GM18861 (cell line): ENCODE measurements at regions not wholly inside any gene's neighbourhood (a gene's known extent, or its start where the extent isn't known, plus 50 kb on each side); places are given as distances from the start of the nearest gene placed in this dataset.
"Not testable (repeated sequence)": the region's sequence is repeated elsewhere in the genome, so short reads cannot be mapped to it uniquely, and the experiment has no call there.

Source experiments
- ATAC-seq: cut with Tn5 transposase; IDR thresholded peaks from one replicate; pipeline ENCODE4 v1.9.1; 2021; ENCODE audit not compliant: unreplicated experiment

DNA sequence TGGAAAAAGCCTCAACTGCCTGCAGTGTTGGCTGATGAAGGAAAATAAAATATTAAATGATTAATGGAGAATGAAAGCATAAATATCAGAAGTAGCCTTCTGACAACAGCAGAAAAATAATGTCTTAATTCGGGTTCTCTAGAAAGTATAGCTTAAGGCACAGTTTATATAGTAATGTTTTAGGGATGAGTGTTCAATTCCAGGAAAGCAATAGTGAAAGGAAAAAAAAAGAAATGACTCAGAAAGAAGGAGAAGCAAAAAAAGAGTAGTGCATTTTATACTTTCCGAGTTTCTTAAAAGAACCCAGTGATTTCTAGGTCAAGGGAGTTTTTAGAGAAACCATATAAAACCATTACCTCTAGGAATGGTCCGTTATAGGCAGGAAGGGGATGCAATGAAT is 137.3 kb downstream of the HTR1B start:
- ATAC-seq = no peak

DNA sequence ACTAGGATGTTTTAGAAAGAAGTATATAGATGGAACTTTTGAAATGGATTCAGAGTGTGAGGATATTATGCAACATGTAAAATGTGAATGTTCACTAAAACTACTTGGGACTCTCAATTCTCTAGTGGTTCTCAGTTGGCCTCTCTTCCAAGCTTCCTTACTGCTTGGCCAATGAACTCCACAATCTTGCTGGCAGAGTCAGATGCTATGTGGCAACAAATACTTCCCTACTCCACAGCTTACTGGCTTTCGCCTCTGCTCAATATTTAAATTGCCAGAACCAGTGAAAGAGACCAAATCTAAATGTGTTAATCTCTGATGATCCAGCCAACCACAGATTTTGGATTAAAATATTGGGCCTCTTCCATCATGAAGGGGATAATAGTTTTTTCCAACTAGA is 138.4 kb downstream of the HTR1B start:
- ATAC-seq = no peak

DNA sequence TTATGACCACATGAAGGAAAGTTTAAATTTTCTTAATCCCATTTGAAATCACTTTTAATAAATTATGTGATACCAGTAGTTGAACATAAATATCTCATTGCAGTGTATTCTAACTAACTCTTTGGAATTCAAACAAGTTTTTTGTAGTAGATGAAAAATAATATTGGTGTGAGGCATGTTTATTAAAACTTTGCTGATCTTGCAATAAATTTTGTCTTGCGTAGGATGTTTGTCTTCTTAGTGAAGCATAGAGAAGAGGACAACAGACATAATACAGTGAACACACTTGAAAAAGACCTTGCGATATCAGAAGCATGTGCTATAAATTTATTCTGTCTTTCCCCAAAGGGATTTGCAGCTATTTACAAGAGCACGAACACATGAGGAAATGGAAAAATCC is 140.7 kb downstream of the HTR1B start:
- ATAC-seq = no peak

DNA sequence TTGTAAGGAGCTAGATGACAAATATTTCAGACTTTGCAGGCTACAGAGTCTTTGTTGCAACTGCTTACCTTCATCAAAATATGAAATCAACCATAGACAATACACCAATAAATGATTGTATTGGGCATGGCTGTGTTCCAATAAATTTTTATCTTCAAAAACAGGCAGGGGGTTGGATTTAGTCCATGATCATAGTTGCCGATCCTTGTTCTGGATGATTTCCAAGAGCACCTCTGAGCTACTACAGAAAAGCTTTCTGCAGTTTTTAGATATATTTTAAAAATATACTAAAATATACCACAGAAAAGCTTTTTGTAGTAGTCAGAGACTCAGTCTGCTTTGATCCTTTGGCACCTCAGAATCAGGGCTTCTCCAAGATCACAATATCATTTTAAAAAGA is 145.0 kb downstream of the HTR1B start:
- ATAC-seq = no peak

DNA sequence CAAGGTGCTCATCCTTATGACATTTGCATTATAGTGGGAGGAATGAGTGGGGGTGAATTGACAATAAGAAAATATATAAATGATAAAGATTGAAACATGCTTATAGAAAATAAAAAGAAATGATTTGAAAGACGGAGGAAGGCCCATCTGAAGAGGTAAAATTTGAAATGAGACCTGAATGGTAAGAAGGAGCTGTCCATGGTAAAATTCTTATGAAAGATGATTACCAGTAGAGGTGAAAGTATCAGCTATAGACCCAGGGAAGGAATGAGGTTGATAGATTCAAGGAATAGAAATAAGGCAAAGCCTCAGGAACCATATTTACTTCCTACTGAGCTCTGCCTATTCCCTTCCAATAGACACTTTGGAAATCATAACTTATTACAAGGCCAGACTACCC is 149.7 kb downstream of the HTR1B start:
- ATAC-seq = no peak

DNA sequence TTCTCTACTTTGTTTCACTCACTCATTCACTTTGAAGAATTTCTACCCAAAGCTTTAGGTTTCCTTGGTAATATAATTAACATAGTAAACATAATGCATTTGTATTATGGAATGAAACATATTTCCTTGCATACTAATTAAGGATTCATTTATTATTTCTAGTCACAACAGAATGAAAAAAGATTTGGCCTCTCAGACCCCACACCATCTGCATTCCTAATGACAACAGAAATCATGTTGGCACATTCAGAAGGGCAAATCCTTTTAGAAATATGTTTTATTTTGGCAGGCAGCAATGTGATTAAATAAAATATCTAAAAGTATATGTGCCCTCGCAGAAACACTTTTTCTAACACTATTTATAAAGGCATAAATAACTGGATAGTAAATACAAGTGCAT is 163.4 kb downstream of the HTR1B start:
- no peak for ATAC-seq

DNA sequence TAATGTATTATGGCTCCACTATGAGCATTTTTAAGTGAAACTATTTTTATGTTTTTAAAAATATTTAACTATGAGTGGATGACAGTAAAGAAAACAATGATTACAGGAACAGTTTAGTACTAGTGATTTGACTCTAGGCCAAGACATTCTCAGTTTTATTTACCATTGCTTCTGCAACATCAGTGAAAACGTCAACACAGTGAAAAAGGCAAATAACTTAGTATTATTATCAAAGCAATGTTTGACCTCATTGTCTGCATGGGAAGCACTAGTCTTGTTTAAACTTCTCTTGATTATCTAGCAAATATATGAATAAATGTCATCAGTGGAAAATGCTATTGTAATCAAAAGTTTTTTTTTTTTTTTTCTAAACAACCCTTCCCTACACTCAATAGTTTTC is 165.0 kb downstream of the HTR1B start:
- ATAC-seq = no peak

DNA sequence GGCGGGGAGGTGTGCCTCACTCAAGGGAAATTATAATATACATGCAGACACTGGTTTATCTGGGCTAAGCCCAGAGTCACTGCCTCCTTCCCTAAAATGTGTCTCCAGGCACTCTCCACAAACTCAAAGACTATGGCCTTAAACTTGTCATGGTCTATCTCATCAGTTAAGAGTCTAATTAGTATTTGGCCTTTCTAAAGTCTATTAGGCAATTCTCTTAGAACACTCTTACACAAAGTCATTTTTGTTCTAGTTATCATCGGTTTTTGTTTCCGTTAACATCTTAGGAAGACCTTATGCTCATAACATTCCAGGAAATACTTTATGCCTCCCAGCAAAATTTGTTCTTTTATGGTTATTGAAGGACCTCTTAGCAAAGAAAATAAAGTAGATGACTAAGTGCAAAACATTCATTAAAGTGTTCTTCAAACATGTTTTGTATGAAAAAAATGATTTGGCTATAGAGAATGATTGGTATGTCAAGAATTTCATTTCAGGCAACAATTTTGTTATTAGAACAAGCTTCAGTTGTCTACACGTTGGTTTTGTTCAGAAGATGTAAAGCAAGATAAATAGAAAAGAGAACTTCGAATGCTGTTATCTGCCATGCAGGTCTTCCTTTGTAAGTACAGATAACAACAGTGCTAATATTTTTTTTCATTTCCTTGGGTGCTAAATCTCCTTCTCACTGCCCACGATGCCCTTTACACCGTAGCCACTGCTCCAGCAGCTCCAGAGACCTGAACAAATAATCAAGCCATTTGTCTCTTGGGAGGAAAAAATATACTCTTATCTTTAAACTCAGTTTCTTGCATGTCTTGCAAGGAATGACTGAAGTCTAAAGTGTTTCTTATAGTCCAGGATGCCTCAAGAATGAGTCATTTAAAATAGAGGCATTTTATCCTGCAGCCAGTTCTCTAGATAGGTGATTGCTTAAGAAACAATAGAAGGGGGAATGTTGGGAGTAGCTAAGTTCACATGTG is 170.4 kb downstream of the HTR1B start:
- no peak for ATAC-seq

DNA sequence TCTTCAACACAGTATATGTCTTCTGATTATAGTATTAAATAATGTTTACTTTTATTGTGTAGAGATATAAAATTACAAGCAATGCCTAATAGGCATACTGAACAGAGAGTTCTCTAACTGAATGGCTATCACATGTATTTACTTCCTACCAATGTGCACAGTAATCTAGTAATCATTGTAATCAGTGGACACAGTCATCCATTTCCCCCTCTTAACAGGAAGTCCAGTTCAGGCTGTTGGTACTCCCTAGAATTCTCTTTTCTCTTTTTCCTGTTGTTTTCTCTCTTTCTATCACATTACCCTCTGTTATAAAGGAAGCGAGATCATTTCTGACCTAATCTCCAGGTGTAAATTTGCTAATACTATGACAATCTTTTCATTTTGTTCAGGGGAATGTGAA is 172.5 kb downstream of the HTR1B start:
- ATAC-seq = no peak

DNA sequence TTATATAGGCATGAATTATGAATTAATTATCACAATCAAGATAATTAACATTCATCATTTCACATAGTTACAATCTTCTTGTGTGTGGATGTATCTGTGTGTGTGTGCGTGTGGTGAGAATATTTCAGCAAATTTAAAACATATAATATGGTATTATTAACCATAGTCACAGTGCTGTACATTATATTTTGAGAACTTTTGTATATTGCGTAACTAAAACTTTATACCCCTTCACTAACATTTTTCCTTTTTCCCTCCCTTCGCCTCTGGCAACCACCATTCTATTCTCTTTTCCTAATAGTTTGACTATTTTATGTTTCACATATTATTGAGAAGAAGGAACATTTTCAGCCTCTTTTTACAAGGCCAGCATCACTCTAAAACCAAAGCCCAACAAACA is 176.8 kb downstream of the HTR1B start:
- ATAC-seq = no peak

DNA sequence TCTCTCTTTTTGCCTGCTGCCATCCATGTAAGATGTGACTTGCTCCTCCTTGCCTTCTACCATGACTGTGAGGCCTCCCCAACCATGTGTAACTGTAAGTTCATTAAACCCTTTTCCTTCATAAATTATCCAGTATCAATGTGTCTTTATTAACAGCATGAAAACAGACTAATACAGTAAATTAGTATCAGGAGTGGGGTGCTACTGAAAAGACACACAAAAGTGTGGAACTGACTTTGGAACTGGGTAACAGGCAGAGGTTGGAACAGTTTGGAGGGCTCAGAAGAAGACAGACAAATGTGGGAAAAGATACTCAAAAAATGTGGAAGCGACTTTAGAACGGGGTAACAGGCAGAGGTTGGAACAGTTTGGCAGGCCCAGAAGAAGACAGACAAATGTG is 189.4 kb downstream of the HTR1B start:
- ATAC-seq = no peak

DNA sequence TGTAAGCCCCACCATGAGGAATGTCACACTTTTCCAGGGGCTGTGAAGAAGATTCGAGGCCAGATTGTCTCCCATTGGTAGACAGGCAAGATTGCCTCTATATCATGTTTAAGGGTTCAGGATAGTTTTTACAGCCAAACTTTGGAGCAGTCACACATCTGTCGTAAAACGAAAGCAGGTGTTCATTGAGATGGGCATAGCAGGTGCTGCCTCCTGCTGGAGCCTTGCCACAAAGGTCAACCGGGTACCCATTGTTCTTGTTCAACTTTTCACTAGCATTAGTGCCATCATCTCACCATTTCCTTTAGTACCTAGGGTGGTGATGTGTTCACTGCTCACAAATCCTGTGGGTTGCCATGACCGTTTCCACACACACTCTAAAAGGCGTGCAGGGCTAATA is 198.3 kb downstream of the HTR1B start:
- ATAC-seq = no peak

DNA sequence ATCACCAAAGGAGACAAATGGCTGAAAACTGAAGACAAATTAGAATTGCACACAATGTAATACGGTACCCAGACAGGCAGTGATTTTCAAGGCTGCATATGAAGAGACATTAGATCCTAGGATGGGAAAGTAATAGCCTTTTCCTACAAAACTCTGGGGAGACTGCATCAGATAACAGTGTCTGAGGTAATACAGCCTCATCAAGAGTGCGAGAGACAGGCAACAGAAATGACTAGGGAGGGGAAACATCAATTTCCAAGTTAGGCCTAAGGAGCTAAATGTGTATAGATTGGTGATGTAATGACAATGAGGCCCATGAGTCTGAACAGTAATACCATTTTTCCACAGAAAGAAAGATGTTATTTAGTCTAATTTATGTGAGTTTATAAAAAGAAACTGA is 200.3 kb downstream of the HTR1B start:
- ATAC-seq = no peak

DNA sequence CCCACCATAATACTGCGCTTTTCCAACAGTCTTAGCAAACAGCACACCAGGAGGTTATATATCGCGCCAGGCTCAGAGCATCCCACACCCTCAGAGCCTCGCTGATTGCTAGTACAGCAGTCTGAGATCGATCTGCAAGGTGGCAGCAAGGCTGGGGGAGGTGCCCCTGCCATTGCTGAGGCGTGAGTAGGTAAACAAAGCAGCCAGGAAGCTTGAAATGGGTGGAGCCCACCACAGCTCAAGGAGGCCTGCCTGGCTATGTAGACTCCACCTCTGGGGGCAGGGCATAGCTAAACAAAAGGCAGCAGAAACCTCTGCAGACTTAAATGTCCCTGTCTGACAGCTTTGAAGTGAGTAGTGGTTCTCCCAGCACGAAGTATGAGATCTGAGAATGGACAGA is 211.5 kb downstream of the HTR1B start:
- ATAC-seq = not testable (repeated sequence)

DNA sequence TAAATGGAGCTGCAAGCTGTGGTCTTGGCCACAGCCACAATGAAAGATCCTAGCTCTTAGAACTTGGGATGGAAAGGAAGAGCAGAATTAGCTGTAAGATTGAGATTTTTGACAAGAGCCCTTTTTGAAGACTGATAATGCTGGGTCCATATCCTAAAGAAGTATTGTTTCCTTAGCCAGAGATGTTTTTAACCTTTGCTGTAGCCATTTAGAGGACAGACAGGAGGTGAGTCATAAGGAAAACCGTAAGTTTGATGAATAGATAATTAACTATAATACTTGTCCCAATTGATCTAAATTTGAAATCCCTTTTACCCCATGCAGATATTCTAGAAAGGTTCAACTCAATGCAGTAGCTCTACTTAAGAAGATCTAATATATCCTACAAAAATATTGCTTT is 213.7 kb downstream of the HTR1B start:
- ATAC-seq = no peak

DNA sequence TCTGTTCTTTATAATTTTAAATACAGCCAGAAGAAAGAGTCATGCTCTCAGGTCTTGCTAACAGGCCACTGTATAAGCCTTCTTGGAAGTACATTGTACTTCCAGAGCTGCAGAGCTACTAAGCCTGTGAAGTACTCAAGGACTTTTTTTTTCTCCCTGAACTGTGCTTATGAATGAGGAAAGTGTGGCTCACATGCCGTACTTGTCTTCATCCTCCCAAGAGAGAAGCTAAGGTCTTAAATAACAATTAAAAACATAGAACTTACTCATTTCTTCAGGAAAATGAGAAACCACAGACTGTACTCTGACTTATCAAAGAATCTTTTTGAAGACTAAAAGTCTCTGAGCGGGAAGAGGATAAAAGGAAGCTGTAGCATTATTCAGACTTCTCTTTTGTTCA is 218.3 kb downstream of the HTR1B start:
- no peak for ATAC-seq

DNA sequence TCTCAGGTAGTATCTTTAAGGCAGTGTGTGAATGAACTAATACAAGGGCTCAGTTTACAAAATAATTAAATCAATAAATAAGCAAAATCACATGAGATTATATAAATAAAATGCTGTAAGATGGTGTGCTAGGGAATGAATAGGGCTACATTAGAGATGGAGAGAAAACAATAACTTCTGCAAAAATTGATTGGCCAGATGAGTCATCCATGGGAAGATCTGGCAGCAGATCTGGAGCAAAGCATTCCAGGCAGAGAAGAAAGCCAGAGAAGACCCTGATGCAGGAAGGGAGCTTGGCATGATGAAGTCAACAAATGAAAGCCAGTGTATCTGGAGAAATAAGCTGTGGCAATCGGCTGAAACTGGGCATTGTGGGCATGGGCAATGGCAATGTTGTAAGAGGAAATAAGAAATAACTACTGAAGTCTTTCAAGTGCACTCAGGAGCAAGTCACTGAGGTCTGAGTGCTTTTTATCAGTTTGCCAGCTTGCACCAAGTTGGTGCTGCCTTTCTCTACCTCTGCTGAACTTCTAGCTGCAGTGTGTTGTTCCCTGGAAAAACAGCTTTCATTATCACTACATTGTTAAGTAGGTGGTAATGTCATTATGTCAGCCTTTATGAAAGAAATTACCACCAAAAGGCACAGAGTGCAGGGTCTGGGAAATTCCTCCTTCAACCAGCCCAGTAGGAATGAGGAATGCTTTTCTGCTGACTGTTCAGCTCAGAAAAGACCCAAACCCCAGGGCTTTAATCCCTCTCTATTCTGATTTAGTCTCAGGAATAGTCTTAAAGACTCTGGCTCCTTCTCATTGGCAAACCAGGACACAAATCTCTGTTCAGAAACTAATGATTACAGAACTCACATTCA is 231.6 kb downstream of the HTR1B start:
- ATAC-seq = no peak

DNA sequence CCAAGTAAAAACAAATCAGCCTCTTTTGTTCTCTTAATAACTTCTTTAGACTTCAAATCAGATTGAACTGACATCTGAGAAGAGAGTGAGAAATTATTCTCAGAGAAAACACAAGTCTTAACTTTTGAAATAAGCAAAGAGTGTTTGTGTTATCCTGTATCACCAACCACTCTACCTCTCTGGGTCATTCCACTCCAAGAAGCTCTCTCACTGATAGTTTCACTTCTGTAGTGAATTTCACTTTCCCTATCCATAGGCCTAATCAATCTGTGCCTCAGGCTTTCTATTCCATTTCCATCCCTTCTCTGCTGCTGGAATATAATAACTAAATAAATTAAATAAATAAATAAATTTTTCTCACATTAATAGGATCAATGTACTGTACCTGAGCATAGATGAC is 235.0 kb downstream of the HTR1B start:
- ATAC-seq = no peak

DNA sequence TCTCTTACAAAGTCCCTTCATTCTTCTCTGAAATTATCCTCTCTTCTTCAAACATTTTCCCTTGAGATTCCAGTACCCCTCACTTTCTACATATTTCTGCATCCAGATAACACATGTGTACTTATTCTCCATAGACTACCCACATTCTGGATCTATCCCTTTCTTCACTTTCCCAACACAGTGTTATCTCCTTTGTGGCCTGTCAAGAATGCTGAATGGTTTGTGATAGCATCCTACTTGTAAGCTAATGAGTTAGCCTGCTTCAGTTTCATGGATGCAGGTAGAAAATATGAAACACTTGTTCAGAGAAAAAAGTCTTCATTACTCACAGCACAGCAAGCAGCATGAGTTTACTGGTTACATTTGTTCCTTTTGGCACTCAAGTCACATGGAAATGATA is 245.4 kb downstream of the HTR1B start:
- no peak for ATAC-seq

DNA sequence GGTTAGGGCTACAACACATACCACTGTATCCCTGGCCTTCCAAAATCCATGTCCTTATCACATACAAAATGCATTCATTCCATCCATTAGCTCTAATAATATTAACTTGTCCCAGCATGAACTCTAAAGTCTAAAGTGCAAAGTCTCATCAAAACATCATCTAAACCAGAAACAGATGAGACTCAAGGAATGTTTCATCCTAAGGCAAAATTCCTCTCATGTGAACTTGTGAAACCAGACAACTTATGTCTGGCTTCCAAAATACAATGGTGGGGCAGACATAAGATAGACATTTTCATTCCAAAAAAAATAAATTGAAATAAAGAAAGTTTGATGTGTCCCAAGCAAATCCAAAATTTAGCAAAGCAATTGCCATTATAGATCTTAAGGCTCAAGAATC is 257.4 kb downstream of the HTR1B start:
- no peak for ATAC-seq

DNA sequence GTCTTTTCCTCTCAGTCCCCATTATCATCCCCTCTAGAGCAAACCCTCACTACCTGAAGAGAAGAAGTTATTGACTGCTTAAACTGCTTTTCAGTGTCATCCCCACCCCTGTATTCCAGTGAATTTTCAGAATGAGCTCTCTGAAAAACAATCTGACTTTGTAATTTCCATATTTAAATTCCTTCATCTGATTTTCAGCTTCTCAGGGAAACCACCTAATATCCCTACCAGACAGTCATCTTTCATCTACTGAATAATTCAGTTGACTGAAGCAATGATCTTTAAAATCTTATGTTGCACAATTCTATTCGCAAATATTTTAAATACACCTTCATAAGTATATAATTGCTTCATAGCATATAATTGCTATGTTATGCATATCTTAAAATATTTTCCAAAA is 258.7 kb downstream of the HTR1B start:
- no peak for ATAC-seq

DNA sequence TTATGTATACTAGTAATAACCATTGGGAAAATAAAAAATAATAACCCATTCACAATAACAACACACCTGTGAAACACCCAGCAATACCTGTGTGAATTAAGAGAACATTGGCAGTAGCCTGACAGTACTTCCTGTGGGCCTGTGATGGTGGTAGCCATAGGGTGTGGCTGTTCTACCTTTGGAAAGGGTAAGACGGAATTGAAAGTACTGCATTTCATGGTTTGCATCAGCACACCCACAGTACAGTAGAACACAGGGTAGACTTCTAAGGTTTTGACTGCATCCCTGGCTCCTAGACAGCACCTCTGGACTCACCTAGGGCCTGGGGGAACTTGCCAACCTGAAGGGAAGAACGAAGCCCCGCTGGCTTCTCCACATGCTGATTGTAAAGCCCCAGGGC is 279.8 kb downstream of the HTR1B start:
- no peak for ATAC-seq
